GM18867 (cell line): ENCODE measurements at regions not wholly inside any gene's neighbourhood (a gene's known extent, or its start where the extent isn't known, plus 50 kb on each side); places are given as distances from the start of the nearest gene placed in this dataset.

Experiments used
- ATAC-seq: cut with Tn5 transposase; IDR thresholded peaks from one replicate; pipeline ENCODE4 v1.9.1; 2021; ENCODE audit warnings: mild to moderate bottlenecking, moderate library complexity; ENCODE audit not compliant: unreplicated experiment

DNA sequence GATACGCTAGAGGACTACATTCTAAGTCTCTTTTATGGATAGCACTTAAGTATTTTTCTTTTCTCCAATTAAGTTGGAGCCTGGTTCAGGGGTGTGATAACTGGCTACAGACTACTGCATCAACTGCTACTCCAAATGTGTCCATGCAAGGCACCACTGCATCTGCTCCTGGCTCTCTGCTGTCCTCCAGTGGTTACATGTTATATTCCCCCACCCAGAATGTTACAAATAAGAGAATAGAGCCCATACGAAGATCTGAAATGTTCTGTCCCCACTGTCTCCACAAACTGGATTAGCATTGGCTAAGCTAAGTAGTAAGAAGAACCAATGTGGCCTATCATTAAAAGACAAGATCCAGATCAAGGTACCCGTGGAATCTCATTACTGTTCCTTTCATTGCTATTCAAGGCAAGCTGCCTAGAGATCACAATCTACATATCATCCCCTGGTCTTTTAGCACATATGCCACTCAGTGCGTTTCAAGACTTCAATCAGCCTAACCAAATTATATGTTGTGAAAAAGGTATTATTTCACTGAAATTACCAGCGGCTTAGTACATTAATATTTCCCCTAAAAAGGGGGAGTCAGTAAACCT is 308.3 kb upstream of the SLC8A1 start:
- ATAC-seq: peak; percentile 68

DNA sequence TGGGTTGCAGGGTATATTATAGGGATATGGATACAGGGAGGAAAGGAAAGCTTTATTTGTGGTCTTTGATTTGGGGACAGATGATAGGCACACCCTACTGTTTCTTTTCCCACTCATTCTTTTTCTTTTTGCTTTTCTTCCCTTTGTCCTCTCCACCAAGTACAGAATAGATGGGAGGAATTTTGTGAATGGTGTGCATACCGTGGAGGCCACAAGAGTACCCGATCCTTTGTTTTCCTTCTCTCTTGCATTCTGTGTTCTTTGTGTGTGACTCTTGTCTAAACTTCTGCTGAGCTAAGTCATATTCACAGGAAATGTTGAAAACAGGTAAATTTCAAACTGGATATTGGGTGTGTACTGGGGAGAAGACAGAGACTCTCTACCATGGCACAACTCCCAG is 321.4 kb upstream of the SLC8A1 start:
- ATAC-seq: no peak

DNA sequence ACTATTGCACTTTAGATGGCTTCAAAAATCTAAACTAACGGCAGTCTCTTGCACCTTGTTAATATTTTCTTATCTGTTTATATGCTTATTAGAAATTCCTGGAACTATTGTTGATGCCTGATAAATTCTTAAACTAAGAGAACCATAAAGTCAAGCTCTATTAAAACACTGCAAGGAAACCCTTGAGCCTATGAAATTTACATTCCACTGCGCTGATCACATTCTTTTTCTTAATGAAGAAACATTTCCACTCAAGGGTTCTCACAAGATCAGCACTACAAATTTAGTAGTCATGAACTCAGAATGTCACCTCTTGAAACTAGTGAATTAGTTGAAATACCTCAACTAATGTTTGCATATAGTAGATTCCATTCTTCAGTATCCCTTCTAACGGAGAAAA is 331.8 kb upstream of the SLC8A1 start:
- no peak for ATAC-seq

DNA sequence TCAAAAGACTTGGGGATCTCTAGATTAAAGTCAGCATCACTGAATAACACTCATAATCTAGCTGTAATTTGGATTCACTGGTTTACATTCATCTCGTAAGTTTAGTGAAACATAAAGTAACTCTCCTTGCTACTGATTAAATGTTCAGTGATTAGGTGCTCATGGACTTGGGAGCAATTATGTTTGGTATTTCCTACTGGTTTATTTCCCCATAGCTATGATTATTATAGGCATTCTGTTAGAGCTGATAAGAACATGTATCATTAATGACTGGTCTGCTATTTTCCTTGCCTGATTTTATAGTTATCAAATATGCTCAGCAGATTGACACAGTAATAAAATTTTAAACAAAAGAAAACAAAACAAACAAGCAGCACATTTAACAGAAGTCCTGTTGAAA is 334.7 kb upstream of the SLC8A1 start:
- ATAC-seq: no peak

DNA sequence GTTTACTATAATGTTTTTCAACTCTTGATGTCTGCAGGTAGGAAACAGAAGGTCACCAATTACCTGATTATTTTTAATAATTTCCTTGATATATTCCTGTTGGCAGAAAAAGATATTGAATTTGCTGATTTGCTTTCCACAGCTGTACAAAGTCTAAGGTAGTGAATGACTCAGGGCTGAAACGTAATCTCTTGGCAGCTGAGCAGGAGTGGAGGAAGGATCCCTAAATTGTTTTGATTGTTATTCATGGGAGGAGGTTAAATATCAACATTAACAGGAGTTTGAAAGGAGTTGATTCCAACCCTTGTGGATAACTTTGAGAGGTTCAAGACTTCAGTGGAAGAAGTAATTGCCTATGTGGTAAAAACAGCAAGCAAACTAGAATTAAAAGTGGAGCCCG is 345.2 kb upstream of the SLC8A1 start:
- ATAC-seq: no peak

DNA sequence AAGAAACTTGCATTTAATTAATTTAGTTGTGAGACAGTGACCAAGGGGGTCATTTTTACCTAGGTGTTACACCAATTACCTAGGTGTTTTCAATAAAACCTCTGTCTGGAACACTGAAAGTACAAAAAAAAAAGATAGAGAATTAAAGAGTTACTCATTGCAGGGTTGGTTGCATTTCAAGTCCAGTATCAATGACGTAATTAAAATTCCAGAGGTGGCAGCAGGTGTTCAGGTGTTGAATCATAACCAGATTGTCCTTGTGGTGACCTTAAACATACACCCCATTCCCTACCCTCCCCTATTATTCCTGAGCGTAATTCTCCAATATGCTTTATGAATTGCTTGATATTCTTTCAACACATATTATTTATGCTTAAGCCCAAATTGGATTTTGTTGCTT is 352.0 kb upstream of the SLC8A1 start:
- no peak for ATAC-seq

DNA sequence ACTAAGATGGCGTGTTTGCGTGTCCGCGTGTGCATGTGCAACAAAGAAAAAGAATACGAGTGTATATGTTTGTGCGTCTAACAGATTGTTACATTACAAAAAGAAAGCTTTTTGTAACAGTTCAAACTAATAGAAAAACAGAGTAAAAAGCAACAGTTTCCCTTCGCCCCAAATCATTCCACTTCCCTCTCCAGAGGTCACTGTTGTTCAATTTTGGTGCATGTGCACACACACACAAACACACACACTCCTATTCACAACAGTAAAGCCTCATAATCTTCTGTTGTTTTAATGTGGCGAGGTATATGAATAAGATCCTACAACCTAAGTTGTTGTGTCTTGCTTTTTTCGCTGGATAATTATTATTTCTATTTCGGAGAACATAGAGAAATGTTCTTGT is 357.3 kb upstream of the SLC8A1 start:
- ATAC-seq: no peak

DNA sequence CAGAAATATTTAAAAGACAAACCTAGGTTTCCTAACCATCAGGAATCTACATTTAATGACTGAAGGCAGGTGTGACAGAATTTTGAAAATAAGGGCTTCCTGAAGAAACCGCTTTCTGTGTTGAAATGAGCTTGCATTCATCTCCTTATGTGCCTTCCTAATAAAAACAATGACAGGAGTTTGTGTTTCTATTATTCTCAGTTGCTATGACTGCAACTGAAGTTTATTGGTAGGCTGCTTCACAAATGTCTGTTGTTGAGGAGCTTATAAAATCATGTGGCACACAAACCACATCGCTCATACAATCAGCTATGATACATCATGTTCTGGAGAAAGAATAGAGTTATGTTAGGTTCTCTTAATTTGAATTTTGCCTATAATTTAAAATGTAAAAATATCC is 362.7 kb upstream of the SLC8A1 start:
- ATAC-seq: no peak

DNA sequence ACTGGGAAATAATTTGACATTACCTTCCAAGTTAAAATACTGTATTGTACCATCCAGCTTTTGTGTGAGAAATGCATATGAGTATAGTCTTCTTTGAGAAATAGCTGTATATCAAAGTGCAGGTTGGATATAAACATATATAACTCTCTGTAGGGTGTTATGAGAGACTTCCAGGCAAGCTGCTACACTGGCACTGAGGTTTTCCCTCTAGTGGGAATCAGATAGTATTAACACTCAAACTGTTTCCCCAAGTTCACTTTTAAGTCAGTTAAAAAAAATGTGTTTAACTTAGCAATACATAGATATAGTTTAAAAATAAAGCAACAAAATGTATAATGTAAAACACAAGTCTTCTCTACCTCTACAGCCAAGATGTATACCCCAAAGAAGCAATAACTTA is 368.4 kb upstream of the SLC8A1 start:
- ATAC-seq: no peak

DNA sequence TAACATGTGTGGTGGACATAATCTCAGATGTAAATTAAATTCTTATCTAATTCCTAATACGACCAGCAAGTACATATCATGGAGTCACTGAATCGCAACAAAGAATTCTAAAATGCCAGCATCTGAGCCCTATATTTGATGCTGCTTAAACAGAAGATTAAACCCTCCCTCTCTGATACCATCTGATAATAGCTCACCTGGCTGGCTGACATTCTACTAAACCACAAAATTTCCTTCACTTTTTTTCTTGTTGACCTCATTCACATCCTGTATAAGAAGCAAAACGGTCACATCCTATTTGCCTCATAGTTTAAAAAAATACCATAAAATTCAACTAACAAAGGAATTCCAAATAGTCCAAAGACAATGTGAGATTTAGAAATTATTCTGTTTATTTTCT is 371.6 kb upstream of the SLC8A1 start:
- no peak for ATAC-seq

DNA sequence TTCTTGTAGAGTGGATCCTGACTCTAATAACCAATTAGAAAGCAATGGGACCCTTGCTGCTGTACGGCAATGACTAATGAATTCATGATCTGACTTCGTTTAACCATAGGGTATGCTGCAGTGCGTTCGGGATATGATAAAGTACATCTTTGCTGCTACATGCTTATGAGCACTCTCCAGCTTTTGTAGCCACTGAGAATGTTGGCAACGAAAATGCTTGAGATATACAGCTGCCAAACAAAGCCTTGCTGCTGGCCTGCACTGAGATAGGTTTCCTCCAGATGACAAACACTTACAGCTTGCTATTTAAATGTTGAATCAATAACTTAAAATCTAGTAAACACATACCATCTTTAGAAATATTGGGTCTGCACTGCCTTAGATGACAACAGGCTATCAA is 372.4 kb upstream of the SLC8A1 start:
- no peak for ATAC-seq

DNA sequence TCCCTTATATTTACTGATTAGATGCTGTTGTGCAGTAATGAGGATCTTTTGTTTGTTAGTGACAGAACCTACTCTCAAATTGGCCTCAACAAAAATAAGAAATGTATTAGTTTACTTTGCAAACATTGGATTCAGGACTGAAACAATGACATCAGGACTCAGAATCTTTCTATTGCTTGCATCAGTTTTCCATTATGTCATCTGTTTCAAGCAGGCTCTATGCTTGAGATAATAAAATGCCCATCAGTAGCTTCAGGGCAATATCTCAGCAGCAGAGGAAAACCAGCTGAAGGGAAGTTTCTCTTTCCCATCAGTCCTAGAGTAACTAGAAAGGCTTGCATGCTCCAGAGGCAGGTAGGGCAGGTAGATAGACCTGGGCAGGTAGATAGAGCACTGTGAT is 375.5 kb upstream of the SLC8A1 start:
- ATAC-seq: no peak

DNA sequence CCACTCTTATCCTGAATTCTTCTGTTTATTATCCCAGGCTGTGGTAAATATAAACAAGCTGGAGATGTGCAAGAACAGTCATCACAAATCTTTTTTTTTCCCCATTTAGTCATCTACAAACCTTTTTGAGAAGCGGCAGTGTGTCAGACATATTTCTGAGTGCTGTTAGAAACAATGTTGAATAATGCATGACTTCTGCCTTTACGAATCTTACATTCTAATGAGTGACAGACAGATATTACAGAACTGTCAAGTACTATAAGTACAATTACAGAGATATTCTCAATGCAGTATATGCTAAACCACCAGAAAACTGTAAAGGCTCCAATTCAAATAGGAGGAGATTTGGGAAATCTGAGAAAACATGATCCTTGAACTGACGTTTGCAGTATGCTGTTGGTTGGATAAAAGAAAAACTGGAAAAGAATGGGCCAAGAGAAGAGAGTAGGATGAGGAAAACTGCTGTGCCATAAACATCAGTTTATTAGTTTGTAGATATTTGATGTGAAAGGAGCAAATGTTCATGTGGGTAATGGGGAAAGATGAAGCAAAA is 379.5 kb upstream of the SLC8A1 start:
- ATAC-seq: no peak

DNA sequence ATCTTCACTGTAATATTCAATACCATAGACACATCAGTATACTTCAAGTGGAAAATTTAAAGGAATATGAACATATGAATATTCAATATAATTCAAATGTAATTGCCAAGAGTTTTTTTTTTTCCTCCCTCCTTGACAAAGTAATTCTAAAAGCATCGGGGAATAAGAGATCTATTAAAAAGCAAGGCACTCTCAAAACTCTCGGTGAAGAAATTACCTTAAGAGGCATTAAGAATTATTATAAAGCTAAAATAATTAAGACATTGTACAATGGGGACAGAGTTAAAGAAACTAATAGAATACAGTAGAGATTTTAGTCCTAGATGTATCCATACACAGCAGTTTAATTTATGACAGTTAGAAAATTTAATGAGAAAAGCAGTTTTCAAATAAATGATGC is 390.0 kb upstream of the SLC8A1 start:
- ATAC-seq: no peak

DNA sequence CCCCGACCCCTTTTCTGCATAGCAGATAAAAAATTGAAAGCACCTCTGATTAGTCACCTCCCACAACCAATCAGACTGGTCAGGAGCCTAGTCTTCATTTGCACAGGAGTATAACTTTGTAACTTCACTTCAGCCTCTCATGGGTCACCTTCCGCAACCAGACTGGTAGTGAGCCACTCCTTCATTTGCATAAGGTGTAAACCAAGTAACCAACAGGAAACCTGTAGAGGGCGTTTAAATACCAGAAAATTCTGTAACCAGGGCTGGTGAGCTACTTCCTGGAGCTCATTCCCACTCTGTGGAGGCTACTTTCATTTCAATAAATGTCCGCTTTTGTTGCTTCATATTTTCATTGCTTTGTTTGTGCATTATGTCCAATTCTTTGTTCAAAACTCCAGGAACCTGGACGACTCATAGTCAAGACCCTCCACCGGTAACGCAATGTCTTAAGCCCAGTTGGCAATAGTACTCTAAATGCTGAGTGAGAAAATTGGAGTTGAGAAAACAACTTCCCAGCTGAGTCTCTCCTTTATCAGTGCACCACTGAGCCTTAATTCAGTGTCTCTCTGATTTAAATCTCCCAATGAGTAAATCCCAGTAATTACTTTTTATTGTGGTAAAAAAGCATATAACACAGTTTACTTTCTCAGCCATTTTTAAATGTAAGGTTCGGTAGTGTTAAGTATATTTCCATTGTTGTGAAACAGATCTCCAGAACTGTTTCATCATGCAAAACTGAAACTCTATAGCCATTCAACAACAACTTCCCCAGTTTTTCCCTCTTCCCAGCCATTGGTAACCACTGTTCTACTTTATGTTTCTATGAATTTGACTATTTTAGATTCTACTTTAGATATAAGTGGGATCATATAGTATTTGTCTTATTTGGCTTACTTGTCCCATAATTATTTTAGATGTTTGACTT is 392.7 kb upstream of the SLC8A1 start:
- ATAC-seq: peak; percentile 83

DNA sequence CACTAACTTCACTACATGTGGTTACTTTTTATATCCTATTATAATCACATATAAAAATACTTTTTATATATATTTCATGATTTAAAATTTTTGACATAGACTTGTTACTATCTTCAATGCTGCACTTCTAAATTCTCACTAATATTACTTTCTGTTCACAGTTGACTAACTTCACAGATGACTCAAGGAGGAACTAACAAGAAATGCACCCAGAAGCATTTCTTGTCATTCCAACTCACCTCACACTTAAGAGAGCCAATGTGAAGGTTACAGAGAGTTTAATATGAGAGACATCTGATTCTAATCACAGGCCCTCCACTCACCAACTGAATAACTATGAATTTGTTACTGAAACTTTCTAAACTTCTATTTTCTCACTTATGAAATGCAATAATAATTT is 399.8 kb upstream of the SLC8A1 start:
- ATAC-seq: no peak

DNA sequence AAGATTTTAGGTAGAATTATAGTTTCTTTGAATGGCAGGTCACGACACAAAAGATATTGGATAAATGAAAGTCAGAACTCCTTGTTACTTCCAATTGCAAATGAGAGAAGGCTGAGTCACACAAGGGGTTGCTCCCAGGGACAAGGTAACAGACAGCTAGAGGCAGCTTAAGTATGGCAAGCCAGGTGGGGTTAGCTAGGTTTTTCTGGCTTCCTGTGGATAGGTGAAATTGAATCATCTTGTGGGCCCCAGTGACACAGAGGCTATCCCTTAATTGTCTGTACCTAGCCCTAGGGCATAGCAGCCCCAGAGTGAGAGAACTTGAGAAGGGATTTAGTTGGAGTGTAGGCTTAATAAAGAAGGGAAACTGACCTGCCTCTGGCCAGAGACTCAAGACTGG is 407.7 kb upstream of the SLC8A1 start:
- ATAC-seq: no peak

DNA sequence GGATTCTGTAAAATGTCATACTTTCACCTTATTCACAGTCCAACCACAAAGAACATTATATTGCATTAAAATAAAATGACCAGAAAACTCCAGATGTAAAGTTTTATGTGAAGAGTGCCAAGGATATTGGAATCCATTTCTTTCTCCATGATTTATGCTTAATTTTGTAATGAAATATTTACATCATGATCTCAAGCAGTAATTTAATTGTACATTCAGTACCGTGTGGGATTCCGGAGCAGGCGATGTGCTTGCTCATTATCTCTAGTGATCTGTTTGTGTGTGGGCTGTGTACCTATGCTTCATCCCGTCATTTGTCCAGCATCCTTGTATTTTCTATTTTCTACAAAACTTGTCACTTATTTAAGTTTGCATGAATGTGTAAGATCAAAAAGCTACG is 415.9 kb upstream of the SLC8A1 start:
- ATAC-seq: no peak

DNA sequence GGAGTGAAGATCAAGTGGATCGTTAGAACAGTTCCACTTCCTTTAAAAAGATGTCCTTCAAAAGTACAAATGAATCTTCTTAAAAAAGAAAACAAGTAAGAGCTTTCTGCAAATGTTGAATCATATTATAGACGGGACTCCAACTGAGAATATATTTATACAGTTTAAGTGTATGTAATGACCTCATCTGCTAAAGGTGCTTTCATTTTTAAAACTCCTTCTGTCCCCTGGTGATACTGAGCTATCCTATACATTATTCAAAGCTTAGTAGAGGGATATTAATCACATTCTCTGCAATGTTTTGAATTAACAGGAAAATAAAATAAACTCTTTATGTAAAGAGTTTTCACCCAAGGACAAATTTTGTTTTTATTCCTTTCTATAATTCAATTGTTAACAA is 420.7 kb upstream of the SLC8A1 start:
- ATAC-seq: no peak

DNA sequence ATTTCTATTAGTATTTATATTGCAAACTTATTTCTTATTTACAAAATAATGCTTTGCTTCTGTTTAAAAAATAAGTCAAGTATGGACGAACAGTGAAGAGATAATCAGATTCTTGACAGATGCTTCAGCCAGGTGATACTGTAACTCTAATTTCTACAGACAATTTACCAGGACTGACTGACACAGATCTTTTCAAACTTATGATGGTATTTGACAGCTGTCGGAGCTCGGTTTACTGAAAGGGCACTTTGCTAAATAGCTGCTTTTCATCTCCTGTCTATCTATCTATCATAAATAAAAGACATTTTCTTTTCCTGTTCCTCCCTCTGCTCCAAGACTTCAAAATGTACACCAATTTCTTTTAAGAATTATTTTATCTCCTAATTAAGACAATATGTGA is 422.5 kb upstream of the SLC8A1 start:
- no peak for ATAC-seq

DNA sequence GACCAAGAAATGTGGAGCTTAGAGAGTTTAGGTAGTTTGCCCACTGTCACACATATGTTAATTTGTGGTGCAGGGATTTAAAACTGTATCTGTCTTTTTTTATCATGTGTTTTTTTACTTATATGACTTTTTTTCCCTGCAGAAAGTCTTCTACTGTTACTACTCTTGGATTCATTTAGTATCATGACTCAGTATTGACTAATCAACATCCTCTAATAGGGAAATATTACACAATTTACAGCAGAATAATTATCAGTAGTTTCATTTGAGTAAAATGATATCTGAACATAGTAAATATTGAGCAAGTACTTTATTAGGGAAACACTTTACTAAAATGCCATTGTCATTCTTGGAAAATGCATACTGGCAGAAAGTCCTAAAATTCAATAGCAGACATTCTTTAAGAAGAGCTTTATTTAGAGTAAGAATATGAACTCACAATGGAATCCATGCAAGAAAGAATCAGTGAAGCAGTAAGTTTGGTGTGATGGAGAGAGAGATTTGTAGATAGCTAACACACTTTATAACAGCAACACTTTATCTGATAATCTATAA is 425.9 kb upstream of the SLC8A1 start:
- ATAC-seq: no peak

DNA sequence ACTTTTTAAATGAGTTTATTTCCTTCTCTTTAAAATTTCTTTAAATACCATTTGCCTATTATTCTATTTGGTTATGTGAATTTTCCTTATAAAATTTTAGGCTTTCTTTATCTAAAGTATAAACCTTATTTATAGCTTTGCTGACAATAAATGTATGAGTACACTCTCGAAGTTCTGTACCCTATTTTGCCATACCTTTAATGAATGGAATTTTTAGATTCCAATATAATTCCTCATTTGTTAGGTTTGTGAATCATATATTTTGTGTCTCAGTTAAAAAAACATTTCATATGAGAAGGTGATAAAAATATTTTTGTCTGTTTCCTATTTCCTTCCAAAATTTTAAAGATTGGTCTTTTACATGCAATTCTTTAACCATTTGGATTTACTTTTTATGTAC is 427.4 kb upstream of the SLC8A1 start:
- ATAC-seq: no peak
